ENCODE measurements at regions not wholly inside any gene's neighbourhood (a gene's known extent, or its start where the extent isn't known, plus 50 kb on each side); places are given as distances from the start of the nearest gene placed in this dataset.
"Not testable (repeated sequence)": the region's sequence is repeated elsewhere in the genome, so short reads cannot be mapped to it uniquely, and the experiment has no call there.

DNA sequence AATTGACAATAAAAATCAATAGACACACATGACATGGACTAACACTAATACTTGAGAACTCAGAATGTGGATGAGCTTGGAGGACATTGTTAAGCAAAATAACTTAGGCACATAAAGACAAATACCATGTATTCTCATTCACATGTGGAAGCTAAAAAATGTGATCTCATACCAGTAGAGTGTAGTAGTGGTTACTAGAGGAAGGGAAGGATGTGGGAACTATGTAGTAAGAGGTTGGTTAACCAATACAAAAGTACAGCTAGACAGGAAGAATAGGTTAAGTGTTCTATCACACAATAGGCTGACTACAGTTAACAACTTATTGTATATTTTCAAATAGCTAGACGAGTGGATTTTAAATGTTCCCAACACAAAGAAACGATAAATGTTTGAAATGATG, 415.8 kb upstream of the KLF12 start:
- Histone ChIP-seq H2AFZ (ENCODE audit: low read length) (no peak overlapping the region), H3F3A (ENCODE audit: insufficient read depth, low read length) (no peaks in the 10 kb centered on the region), H3K9me3 (ENCODE audit: low read length) (no peaks in the 10 kb centered on the region), H3K9me2 (ENCODE audit: low read depth, low read length) (no peaks in the 10 kb centered on the region), H3K4me1 (ENCODE audit: insufficient read depth, low read length, severe bottlenecking) (peaks cover 14% of the 10 kb centered on the region), H3K27ac (ENCODE audit: low read depth, low read length, poor library complexity, severe bottlenecking) (no peak overlapping the region), H3K36me3 (ENCODE audit: insufficient read depth, low read length) (no peaks in the 10 kb centered on the region), H3K27me3 (ENCODE audit: insufficient read depth, low read length) (no peaks in the 10 kb centered on the region), H3K4me2 (ENCODE audit: low read length) (no peak overlapping the region), H3K9ac (ENCODE audit: low read length) (no peak overlapping the region), H3K79me2 (ENCODE audit: insufficient read depth, low read length) (no peaks in the 10 kb centered on the region), H4K20me1 (ENCODE audit: insufficient read depth, low read length) (no peaks in the 10 kb centered on the region), H3K4me3 (ENCODE audit: low read depth, low read length, poor library complexity, severe bottlenecking) (no peak overlapping the region)
- TF ChIP-seq EZH2 (IDR thresholded peaks at IDR 0.05; ENCODE audit: borderline replicate concordance, low read length) = no peak
- TF ChIP-seq, protein P1, sequence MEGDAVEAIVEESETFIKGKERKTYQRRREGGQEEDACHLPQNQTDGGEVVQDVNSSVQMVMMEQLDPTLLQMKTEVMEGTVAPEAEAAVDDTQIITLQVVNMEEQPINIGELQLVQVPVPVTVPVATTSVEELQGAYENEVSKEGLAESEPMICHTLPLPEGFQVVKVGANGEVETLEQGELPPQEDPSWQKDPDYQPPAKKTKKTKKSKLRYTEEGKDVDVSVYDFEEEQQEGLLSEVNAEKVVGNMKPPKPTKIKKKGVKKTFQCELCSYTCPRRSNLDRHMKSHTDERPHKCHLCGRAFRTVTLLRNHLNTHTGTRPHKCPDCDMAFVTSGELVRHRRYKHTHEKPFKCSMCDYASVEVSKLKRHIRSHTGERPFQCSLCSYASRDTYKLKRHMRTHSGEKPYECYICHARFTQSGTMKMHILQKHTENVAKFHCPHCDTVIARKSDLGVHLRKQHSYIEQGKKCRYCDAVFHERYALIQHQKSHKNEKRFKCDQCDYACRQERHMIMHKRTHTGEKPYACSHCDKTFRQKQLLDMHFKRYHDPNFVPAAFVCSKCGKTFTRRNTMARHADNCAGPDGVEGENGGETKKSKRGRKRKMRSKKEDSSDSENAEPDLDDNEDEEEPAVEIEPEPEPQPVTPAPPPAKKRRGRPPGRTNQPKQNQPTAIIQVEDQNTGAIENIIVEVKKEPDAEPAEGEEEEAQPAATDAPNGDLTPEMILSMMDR (IDR thresholded peaks at IDR 0.05; ENCODE audit: low read length) = no peak

DNA sequence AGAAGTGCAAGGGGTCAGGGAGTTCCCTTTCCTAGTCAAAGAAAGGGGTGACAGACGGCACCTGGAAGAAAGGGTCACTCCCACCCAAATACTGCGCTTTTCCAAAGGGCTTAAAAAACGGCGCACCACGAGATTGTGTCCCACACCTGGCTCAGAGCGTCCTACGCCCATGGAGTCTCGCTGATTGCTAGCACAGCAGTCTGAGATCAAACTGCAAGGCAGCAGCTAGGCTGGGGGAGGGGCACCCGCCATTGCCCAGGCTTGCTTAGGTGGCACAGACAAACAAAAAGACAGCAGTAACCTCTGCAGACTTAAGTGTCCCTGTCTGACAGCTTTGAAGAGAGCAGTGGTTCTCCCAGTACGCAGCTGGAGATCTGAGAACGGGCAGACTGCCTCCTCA, 402.4 kb upstream of the KLF12 start:
- not testable (repeated sequence) for H3K4me3 ChIP-seq (ENCODE audit: low read depth, low read length, poor library complexity, severe bottlenecking); H3K27ac ChIP-seq (ENCODE audit: low read depth, low read length, poor library complexity, severe bottlenecking); H3K9me2 ChIP-seq (ENCODE audit: low read depth, low read length); H3K79me2 ChIP-seq (ENCODE audit: insufficient read depth, low read length); H3K9ac ChIP-seq (ENCODE audit: low read length); H3K27me3 ChIP-seq (ENCODE audit: insufficient read depth, low read length); H2AFZ ChIP-seq (ENCODE audit: low read length); H3F3A ChIP-seq (ENCODE audit: insufficient read depth, low read length); H4K20me1 ChIP-seq (ENCODE audit: insufficient read depth, low read length); H3K9me3 ChIP-seq (ENCODE audit: low read length); H3K36me3 ChIP-seq (ENCODE audit: insufficient read depth, low read length); H3K4me1 ChIP-seq (ENCODE audit: insufficient read depth, low read length, severe bottlenecking); H3K4me2 ChIP-seq (ENCODE audit: low read length)

DNA sequence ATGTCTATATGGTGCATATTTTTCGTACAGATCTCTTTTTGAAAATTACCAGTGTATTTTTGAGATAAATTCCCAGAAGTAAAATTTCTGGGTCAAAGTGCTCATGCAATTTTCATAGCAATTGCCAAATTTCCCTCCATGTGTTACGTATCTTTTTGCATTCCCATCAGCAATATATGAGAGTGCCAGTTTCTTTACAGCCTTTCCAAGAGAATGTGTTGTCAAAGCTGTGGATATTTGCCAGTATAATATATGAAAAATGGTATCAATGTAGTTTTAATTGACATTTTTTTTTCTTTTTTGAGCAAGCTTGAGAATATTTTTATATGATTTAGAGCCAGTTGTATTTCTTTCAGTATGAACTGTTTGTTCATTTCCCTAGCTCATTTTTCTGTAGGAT, 399.0 kb upstream of the KLF12 start:
- H3K4me2 ChIP-seq (ENCODE audit: low read length) = no peak overlapping the region
- no peaks in the 10 kb centered on the region for H3K4me1 ChIP-seq (ENCODE audit: insufficient read depth, low read length, severe bottlenecking)
- H3K9me2 ChIP-seq (ENCODE audit: low read depth, low read length) = no peaks in the 10 kb centered on the region
- no peaks in the 10 kb centered on the region for H3K27me3 ChIP-seq (ENCODE audit: insufficient read depth, low read length)
- no peak overlapping the region for H3K4me3 ChIP-seq (ENCODE audit: low read depth, low read length, poor library complexity, severe bottlenecking)
- no peak overlapping the region for H3K9ac ChIP-seq (ENCODE audit: low read length)
- no peak overlapping the region for H2AFZ ChIP-seq (ENCODE audit: low read length)
- H3K36me3 ChIP-seq (ENCODE audit: insufficient read depth, low read length) = no peaks in the 10 kb centered on the region
- H3K79me2 ChIP-seq (ENCODE audit: insufficient read depth, low read length) = no peaks in the 10 kb centered on the region
- no peak overlapping the region for H3K27ac ChIP-seq (ENCODE audit: low read depth, low read length, poor library complexity, severe bottlenecking)
- TF ChIP-seq EZH2 (IDR thresholded peaks at IDR 0.05; ENCODE audit: borderline replicate concordance, low read length) = no peak
- TF ChIP-seq, protein P1 (IDR thresholded peaks at IDR 0.05; ENCODE audit: low read length) = no peak
- no peaks in the 10 kb centered on the region for H3F3A ChIP-seq (ENCODE audit: insufficient read depth, low read length)
- no peaks in the 10 kb centered on the region for H4K20me1 ChIP-seq (ENCODE audit: insufficient read depth, low read length)
- no peaks in the 10 kb centered on the region for H3K9me3 ChIP-seq (ENCODE audit: low read length)

DNA sequence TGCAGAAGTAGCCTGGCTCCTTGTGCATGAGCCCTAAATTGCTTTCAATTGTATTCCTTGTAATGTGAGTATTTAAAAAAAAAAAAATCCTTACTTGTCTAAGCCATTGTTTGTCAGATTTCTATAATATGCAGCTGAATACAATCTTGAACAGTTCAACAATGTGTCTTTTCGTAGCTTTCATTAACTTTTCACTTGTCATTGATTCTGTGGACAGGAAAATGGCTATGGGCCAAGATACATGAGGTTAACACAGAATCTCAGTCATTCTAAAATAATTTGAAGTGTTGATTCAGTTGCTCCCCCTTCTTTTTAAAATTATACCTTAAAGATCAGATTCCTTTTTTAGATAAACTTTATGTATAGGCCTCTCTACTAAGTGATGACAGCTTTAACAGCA, 395.8 kb upstream of the KLF12 start:
- Histone ChIP-seq H3F3A (ENCODE audit: insufficient read depth, low read length) (no peaks in the 10 kb centered on the region), H4K20me1 (ENCODE audit: insufficient read depth, low read length) (no peaks in the 10 kb centered on the region), H3K9ac (ENCODE audit: low read length) (no peak overlapping the region), H3K9me2 (ENCODE audit: low read depth, low read length) (no peaks in the 10 kb centered on the region), H3K9me3 (ENCODE audit: low read length) (no peaks in the 10 kb centered on the region), H3K4me1 (ENCODE audit: insufficient read depth, low read length, severe bottlenecking) (no peaks in the 10 kb centered on the region), H3K79me2 (ENCODE audit: insufficient read depth, low read length) (no peaks in the 10 kb centered on the region), H3K36me3 (ENCODE audit: insufficient read depth, low read length) (no peaks in the 10 kb centered on the region), H3K4me3 (ENCODE audit: low read depth, low read length, poor library complexity, severe bottlenecking) (no peak overlapping the region), H3K27me3 (ENCODE audit: insufficient read depth, low read length) (no peaks in the 10 kb centered on the region), H3K4me2 (ENCODE audit: low read length) (no peak overlapping the region), H2AFZ (ENCODE audit: low read length) (no peak overlapping the region), H3K27ac (ENCODE audit: low read depth, low read length, poor library complexity, severe bottlenecking) (no peak overlapping the region)
- no peak for TF ChIP-seq EZH2 (IDR thresholded peaks at IDR 0.05; ENCODE audit: borderline replicate concordance, low read length)
- TF ChIP-seq, protein P1 (IDR thresholded peaks at IDR 0.05; ENCODE audit: low read length) = no peak

Measured in OCI-LY1 (cell line).